Inflammatory macrophage treated with lipopolysaccharide for 4 hours (primary cell): ENCODE measurements at regions not wholly inside any gene's neighbourhood (a gene's known extent, or its start where the extent isn't known, plus 50 kb on each side); places are given as distances from the start of the nearest gene placed in this dataset.
A peak's percentile ranks its signal among the peaks of the same experiment; 100 is the strongest.

Experiments used
- DNase-seq: peaks from one replicate; pipeline ENCODE4 v3.0.0-alpha.2; 2020

DNA sequence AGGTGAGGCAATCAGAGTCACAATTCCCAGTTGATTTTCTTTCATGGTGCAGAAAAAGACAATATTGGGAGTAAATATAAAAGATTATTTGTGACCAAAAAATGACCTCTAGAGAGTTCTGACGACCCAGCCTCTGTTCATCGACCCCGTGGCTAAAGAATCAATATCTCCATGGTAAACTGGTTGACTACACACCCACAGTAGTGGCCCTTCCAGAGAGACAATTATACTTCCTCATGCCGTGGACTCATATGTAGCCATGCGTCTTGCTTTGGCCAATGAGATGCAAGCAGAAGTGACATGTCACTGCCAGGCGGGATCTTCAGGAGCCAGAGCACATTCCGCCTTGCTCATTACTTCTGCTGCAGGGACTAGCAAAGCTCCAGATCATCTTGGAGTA is 163.3 kb upstream of the RAD23B start:
- DNase-seq, result no peak

DNA sequence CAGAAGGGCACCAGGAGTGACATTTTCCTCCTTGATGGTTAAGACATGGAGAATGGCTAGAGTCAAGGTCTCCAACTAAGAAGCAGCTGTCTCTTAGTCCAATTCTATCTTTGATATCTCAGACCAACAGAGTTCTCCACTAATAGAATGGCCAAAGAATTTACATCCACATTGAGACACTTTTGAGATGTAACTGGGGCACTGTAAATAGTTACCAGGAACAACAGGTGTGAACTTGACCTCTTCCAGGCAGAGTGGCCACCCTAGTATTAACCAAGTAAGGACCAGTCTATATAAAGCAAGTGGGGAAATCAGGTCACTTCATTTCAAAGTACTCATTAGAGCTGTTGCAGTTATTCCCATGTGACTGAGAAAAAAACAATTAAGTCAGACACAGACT is 159.7 kb upstream of the RAD23B start:
- DNase-seq, result no peak

DNA sequence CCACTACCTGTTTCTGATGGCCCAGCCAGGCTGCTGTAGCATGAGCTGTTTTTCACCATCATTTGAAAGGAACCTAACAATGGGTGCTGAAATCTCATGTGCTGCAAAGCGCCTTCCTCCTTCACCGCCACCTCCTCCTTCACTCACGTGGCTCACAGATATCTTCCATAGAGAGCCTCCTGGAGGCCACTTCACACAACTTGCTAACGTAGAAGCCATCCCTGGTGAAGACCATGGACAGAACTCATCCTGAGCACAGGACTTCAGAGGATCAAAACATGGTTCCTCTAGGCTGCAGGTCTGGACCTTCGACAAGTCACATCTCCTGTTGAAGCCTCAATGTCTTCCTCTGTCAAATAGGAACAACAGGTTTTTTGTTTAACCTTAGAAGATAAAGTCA is 155.5 kb upstream of the RAD23B start:
- no peak for DNase-seq

DNA sequence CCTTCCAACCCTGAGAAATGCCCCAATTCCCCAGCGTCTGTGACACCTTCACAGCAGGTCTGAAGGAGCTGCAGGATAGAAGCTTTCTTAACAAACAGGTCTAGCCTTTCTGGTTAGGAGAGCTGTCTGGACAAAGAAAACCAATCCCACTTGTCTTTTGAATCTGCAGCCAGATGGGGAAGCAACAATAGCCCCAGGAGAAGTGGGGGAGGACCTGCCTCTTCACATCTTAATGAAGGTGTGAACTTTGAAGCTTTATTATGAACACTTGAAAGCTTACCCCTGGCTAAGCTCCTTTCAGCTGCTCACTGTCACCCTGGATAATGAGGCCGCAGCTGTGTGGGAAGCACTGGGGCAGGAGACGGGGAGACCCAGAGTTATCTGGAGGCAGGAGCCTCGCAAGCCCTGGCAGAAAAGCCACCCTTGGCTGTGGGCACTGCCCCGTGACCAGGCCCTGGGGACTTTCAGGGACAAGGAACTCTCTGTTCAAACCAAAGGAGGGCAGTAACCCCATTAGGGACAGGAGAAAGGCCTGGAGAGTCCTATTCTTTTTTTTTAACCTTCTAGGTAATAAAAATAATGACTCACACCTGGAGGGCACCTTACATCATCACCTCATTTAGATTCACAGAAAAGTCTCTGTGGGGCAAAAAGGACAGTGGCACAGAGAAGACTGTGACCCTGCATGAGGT is 151.8 kb upstream of the RAD23B start:
- no peak for DNase-seq

DNA sequence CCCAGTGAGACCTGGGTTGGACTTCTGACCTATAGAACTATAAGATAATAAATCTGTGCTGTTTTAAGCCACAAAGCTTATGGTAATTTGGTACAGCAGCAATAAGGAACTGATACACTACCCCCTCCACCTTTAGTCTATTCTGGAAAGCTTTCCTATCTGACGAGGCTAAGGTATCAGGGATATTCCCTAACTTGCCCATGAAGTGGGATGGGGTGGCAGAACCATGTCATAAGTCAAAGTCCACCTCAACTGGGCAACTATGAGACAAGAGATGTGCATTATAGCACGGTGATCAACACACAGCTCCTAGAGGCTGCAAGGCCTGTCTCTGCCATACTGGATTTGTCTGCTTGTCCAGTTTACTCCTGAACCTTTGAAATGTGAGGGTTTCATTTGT is 146.8 kb upstream of the RAD23B start:
- no peak for DNase-seq

DNA sequence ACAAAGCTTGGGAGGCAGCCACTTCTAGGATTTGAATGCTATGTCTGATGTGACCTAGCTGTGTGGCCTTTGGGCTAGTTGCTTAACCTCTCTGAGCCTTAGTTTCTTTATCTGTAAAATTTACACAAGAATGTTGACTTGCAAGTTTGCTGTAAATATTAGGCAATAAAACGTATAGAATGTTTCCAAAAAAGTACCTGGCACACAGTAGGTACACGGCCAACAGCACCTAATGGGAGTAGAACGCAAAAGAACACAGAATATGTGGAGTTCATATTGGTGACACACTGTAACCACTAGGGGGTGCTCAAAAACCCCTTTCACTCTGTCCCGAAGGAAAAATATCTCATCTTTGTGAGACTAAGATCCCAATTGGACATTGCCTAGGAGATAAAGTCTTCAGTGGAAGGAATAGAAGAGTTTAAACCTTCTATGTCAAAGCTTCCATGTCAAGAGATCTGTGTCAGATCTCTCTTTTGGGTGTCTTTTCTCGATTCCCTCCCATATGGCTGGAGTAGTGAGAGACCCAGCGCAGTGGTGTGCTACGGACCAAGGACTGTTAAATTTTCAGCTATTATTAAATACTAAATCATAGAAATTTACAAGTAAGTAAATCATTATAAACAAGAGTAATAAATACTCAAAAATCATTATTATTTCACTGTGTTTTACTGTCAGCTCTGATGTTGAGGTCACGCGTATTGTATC is 145.4 kb upstream of the RAD23B start:
- peak; percentile 39 for DNase-seq

DNA sequence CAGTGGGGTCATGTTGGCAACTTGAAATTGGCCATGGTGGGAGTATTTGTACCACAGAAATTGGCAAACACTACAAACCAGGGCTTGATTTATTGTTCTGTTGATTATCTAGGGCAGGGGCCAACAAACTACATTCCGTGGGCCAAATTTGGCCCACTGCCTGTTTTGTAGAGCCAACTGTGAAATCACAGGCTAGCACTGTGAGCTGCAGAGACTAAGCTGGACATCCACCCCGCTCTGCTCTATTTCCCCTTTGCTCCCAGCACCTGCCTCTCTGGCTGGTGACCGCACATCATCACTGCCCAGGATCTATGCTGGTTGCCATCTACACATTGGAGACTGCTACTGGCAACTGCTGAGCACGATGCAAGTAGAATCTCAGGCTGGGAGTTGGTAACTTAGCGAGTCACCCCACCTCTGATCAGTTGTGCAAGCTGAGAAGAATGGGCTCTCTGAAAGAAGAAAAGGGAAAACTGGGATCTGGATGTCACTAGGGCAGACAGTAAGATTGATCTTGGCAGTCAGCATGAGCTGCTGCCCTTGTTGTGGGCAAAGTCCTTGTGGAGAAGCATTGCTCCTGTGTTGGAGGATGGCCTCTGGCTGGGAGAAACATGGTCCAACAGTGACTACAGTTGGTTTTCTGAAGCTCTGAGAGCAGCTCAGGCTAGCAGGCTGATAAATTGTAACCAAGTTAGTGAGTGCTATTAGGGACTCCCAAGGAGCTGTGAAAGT is 144.7 kb upstream of the RAD23B start:
- no peak for DNase-seq

DNA sequence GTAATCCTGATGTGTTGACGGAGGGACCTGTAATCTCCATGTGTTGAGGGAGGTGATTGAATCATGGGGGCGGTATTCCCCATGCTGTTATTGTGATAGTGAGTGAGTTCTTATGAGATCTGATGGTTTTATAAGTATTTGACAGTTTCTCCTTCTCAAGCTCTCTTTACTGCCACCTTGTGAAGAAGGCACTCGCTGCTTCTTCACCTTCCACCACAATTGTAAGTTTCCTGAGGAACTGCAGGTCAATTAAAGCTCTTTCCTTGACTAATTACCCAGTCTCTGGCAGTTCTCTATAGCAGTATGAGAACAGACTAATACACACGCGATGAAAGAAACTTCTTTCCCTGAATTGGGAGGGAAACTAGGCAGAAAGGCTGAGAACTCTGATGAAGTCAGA is 141.1 kb upstream of the RAD23B start:
- no peak for DNase-seq

DNA sequence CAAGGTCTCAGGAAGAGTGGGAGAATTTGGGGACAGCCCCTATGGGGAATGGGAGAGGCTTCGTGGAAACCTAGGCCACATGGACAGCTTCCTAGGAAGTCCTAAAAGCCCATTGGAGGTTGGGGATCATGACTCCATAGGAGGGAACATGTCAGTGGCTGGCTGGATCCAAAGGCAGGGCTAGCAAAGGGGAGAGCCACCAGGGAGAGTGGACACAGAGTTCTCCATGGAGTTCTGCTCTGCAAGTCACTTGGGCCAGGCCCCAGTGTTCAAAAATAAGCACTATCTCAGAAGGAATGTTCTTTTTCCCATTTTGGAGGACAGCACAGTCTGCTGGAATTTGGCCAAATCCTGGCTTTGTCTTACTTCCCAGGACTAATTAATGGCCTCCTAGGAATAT is 140.6 kb upstream of the RAD23B start:
- DNase-seq, result no peak

DNA sequence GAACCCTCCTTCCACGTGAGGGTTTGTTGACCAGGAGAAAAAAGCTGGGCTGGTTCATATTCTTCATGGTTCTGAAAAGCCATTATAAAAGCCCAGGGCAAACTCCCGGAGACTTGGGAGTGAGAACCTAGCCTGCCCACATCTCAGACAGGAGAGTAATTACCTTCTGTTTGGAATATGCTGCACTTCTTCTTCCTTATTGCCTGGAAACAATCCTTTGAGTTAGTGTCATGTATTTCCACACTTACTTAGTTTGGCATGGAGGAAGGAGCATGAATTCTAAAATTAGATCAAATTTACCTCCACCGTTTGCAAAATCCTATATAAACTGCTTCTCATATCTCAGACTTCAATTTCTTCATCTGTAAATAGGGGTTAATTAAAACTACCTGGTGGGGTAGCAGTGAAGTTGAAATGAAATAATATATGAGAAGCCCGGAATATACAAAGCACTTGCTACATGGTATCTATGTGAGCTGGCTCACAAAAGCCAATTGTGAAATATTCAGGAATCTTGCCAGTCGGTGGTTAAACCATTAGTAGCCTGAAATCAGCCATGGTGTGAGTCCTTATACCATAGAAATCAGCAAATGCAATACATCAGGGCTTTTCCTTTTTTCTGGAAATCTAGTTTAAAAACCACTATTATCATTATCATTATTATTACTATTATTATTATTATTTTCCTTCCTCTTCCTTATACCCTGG is 140.0 kb upstream of the RAD23B start:
- DNase-seq, result no peak

DNA sequence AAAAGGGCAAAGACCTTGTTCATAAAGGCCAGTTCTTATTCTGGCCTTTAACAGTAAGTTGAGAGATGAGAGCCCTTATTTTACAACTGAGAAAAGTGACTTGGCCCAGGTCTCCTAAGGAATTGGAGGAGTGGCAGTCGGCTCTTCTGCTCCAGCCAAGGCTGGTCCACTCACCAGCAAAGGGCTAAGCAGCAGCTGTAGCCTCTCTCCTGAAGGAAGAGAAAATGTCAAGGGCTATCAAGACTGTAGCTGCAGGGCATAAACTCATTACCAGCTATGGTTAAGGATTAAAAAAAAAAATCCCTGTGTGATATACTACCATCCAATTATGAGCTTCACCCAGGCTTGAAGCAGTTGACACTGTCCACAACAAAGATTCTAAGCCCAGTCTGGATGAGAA is 138.6 kb upstream of the RAD23B start:
- DNase-seq, result no peak

DNA sequence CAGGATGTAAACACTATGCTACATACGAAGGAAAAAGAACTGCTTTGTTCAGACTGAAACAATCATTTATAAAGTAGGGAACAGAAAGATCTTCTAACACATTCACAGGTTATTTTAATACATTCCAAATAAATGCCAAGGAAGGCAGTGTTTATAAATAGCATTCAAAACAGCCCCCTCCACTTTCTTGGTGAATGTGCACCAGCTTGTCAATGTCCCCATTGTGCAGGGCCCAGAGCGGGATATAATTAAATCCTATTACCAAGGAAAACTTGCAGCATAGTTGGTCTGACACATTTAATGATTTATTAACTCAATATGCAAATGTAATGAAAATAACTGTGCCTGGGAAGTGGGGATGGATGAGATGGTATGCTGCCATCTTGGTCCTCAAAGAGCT is 135.9 kb upstream of the RAD23B start:
- DNase-seq, result no peak

DNA sequence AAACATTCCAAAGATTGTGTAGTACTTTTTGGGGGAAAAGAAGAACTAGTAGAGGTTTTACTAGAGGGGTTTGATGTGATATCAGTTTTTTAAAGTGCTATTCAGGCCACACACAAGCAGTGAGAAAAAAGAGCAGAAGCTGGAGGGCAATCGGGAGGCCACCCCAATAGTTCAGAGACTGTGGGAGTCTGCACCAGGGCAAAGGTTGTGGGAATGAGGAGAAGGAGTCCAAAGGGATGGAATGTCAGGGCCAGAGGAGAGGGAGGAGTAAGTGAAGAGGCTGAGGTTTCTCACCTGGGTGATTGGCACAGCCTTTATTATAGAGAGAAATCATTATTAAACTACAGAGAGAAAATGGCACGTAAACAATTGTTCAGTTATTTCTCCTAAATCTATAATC is 134.9 kb upstream of the RAD23B start:
- DNase-seq, result no peak

DNA sequence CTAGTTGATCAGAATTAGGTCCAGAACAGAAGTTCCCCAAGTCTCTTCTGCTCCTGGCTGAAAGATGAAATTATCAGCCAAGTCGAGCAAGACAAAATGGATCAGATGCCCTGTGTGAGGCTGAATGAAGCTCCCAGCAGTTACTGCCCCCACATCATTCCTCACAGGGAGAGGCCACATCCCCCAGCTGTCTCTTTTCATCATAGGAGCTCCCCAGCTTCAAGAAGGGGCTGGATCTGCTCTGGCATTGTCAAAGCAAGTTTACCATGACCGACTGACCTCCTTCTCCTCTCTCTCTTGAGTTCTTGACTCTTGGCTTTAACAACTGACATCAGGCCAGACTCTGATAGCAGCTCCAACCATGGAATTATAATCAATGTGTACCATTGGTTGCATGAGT is 133.3 kb upstream of the RAD23B start:
- no peak for DNase-seq

DNA sequence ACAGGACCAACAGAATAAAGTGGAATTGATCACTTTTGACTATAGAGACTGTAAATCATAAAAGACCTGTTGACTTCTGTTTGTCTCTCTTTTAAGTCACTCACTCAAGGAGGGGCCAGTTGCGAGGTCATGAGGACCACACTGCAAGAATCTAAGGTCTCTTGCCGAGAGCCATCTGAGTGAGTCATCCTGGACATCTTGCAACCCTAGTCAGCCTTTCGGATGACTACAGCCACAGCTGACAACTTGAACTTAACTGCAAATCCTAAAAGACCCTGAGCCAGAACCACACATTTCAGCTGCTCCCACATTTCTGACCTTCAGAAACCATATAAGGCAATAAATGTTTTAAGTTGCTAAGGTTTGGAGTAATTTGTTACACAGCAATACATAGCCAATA is 129.7 kb upstream of the RAD23B start:
- DNase-seq, result no peak

DNA sequence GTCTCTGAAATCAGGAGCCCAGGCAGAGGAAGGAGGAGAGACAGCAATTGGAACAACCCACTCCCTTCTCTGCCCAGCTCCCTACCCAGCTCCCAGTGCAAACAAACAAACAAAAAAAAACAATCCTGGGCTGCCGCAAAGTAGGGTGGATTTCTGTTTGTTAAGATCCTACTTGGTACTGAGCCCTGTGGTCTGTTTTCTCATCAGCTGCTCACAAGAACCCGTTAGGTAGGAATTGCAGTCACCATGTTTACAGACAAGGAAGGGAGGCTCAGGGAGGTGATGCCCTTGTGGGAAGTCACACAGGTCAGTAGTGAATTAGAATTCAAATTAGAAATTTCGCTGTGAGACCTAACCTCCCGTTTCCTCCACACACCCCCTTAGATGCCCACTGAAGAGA is 128.8 kb upstream of the RAD23B start:
- no peak for DNase-seq

DNA sequence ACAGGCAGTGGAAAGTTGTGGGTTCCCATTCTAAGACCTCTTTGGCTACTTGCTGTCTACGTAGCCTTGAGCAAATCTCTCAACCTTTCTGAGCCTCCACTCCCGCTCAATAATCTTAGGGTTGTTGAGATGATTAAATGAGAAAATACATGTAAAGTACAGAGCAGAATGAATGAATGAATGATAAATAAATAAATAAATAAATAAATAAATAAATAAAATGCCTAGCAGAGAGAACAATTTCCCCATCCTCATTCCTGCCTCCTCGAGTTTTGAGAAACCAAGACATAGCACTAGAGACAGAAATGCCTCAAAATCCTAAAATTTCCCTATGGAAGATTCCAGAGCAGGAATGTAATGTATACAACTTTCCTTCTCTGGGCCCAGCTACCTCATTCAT is 128.3 kb upstream of the RAD23B start:
- no peak for DNase-seq

DNA sequence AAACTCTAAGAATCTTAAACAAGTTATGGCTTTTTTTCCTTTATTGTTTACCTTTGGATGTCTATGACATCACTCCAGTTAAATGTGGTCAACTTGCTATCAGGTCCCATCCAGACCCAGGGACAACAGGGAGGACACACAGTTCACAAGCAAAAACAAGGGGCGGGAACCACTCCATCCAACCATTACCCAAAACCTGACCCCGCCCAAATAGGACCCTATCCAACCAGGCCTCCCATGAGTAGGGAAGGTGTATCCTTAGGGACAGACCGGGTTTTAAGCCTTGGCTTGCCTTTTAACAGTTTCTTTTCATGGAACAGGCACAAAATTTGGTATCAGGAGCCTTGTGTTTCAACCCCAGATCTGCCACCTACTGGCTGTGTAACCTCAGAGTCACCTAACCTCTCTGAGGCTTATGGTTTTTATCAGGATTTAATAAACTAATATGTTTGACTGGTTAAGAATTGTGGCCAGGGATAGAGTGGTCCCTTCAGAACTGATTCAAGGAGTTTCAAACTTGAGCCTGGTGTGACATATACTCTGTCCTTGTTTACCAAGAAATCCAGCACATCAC is 127.7 kb upstream of the RAD23B start:
- DNase-seq, result no peak

DNA sequence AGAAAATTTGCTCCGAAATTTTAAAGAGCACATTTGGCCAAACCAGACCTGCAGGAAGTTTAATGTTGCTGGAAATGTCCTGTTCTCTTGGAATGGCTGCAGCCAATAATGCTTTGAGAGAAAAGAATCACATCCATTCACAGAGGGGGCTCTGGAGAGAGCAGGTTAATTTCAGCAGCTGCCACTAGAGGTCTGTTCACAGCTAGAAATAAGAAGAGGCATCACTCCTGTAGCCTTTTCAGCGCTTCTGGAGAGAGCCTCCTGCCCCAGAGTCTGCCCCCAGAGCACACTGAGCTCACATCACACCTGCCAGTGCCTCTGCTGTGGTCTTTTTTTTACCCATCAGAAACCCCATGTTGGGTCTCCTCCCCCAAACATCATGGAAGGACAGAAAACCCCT is 124.8 kb upstream of the RAD23B start:
- DNase-seq, result no peak

DNA sequence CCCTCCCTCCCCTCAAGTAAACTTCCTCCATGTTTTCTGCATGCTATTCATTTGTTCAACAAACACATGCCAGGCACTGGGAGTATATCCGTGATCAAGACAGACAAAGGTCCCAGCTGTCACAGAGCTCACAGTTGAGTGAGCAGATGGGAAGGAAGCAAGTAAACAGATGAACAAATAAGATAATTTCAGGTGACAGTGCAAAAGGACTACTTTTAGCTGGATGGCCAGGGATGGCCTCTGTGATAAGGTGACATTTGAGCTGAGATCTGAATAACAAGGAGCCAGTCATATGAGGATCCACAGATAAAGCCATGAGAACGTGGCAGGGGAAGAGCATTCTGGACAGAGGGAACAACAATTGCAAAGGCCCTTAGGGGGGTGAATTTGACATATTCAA is 121.7 kb upstream of the RAD23B start:
- no peak for DNase-seq

DNA sequence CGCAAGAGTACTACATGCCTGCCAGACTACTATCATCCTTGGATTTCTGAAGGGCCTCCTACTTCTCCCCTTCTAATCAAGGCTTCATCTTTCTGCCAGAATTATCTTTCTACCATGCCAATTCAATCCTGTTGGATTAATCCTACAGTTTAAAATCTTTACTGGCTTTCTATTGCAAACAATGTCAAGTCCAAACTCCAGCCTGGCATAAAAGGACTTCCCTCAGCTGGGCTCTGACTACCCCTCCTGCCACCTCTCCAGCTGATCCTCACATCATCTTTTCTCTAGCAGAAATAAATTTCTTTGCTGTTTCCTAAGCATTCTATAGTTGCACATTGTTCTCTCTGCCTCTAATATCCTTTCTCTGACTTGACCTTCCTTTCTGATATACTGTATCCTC is 119.7 kb upstream of the RAD23B start:
- no peak for DNase-seq

DNA sequence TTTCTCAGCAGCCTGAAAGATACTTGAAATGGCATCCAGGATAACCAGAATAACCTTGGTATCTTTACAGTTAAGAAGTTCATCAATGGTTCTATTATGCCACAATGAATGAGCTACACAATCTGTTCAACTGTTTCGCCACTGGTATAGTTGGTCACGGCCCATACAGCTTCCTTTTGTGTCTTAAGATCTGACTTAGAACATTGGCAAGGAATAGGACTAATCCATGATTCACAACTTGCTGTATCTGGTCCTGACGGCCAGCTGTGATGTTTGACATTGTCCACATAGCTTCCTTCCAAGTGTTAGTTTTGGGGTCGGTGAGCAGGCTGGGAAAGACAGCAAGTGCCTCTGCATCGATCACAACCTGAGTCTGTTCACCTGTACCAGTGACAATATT is 113.3 kb upstream of the RAD23B start:
- no peak for DNase-seq

DNA sequence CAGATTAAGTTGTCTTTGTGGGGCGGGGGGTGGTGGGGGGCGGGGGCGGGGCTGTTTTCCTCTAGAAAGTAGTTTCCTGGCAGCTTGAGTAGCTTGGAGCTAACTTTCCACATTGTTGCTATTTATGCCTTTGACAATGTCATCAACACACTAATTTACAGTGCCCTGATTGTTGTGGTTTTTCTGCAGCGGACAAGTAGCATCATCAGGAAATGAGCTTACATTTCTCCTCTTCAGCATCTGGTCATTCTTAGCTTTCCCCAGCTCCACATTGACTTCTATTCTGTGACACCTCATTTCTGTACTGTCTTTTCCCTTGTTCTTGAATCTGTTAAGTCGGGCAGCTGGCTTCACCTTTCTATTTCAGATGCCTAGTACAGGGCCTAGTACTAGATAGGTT is 112.3 kb upstream of the RAD23B start:
- DNase-seq, result no peak
